CMK (cell line): ENCODE measurements at regions not wholly inside any gene's neighbourhood (a gene's known extent, or its start where the extent isn't known, plus 50 kb on each side); places are given as distances from the start of the nearest gene placed in this dataset.

Experiments
- DNase-seq: peaks from one replicate; pipeline ENCODE4 v3.0.0-alpha.2; 2010; ENCODE audit warnings: low read depth

DNA sequence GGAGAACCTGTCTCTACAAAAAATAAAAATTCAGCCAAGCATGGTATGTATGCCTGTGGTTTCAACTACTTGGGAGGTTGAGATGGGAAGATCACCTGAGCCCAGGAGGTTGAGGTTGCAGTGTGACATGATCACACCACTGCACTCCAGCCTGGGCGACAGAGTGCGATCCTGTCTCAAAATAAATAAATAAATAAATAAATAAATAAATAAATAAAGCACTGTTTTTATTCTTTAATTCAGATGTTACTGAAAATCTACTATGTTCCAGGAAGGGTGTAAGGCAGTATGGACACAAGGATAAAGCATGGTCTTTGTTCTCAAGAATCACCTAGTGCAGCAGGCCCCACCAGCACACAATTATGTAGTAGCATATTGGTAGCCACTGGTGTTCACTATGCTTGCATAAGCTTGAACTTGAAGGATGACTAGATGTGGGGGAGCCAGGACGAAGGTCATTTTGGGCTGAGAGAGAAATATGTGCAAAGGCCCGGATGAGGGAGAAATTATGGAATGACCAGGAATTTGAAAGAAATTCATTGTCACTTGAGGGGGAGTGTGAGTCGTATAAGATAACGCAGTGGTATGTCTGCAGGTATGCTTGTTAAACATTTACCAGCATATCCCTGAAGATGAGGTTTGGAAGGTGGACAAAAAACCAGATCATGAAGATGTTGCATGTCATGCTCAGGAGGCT is 70.2 kb upstream of the CD180 start:
- DNase-seq, result no peak

DNA sequence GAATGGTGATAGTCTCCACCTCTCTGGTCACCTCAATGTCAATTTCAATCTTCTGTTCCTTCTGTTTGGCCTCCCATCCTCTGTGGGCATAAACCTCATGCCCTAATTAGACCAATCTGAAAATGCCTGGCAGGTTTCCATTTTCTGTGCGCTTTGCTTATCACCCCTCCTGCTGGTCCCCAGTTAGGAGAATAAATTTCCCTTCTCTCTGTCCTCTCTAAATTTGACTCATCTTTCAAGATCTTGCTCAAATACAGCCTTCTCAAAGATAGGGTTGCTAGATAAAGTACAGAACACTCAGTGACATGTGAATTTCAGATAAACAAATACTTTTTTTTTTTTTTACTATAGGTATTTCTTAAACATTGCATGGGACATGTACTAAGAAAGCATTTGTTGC is 69.4 kb upstream of the CD180 start:
- no peak for DNase-seq

DNA sequence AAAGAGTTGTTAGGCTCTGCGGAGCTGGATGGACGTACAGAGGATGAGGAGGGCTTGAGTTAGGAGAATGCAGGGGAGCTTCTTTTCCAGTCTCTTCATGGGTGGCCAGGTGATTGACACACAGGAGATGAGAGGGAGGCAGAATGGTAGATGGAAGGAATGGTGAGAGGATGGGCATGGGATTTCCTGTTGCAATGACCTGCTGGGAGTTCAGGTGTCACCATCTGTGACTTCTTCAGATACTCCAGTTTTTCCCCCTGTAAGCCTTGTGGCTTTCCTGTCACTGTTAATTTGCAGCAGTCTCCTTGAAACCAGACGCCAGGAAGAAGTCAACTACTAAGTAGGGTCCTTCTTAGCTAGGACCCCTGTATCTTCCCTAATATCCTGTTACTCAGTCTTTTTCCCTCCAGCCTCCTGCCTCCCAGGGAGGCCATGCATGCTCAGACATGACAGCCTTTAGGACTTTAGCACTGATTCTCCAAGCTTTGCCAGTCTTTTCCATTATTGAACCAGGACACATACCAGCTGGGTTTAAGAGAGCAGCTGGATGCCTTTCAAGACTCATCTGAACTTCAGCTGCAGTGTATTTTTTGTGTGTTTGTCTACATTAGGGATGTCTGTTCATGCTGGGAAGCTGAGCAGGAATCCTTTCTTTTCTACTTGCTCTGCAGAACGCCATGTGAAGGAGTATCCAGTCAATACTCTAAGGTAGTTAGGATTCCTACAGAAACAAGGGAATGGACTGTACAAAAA is 67.2 kb upstream of the CD180 start:
- DNase-seq, result no peak

DNA sequence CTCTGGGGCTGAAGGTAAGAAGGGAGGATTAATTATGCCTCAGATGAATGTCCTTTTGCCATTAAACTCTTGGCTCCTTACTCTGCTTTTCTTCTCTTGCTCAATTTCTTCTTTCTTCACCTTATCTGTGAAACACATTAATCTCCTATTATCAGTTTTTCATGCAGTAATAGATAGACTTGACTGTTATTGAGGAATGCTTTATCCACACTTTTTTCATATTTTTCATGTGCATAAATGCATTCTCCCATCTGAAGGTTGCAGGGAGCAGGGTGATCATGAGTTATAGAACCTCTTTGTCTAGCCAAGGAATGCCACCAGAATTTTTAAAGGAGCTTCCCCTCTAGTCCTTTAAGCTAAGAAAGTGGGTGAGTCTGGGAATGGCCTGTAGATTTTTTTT is 66.4 kb upstream of the CD180 start:
- no peak for DNase-seq

DNA sequence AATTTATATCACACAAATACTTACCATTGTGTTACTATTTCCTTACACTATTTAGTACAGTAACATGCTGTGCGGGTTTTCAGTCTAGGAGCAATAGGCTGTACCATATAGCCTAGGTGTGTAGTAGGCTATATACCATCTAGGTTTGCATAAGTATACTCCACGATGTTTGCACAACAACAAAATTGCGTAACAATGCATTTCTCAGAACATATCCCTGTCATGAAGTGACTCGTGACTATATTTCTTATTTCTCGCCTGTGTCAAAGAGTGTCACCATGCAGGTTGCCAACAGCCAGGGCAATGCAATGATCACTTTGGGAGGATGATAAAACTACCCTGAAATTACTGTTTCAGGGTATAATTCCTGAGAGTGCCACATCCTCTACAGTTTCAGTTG is 65.6 kb upstream of the CD180 start:
- DNase-seq, result no peak

DNA sequence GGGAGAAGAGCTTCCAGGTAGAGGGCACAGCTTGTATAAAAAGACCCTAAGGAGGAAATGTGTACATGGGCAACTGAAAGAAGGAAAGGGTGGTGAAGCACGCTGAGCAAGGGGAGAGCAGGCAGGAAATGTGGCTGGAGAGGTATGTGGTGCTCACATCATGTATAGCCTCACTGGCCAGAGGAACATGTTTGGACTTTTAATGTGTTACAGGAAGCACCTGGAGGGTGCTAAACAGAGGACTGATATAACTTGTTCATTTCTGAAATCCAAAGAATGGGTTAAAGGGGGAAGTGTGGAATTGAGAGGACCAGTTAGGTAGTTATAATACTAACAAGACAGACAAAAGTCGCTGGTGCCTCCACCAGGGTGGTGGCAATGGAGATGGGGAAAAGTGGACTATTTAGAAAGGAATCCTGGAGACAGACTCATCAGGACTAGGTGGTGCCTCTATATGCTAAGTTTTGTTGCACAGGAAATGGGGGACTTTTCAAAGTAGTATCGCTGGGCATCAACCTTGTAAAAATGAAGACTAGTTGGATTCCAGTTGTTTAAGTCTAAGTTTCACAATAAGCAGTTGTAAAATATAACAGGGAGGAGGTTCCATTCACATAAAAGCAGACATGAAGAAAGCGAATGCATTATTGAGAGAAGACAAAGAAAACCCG is 63.1 kb upstream of the CD180 start:
- no peak for DNase-seq

DNA sequence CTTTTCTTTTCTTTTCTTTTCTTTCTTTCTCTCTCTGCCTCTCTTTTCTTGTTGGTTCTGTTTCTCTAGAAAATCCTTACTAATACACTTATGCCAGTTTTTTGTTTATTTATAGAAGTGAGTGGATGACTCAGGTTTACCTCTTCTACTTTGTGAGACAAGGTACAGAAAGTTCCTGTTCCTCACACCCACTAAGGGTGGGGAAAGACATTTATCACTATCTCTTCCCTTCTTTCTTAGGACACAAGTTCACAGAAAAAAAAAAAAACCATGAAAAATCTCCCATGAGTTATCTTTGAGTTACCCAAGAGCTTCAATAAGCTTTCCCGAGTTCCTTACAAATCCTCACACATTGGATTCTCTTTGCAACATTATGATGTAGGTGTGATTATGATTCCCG is 60.9 kb upstream of the CD180 start:
- no peak for DNase-seq

DNA sequence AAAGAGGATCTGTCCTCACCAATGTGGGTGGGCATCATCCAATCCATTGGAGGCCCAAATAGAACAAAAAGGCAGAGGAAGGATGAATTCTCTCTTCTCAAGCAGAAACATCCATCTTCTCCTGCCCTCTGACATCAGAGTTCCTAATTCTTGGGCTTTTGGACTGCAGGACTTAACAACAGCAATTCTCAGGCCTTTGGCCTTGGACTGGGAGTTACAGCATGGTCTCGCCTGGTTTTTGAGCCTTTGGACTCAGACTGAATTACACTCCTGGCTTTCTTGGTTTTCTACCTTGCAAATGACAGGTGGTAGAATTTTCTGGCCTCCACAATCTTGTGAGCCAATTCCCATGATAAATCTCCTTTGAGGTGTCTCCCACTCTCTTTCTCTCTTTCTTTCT is 60.5 kb upstream of the CD180 start:
- no peak for DNase-seq

DNA sequence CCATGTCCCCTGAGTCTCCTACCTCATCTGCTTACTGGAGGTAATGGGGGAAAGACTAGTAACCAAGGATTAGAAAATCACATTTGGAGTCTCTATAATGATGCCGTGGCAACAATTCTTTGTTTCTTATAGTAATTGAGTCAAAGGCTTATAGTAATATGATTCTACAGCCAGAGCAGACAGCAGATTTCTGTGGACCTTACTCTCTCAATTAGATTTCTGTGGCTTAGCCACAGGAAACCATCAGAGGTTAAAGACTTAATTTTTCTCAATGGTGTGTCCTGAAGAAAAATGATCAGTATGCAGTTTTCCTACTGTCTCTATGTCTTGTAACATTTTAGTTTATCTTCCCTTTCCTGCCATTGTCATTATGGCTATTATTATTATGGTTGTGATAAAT is 59.3 kb upstream of the CD180 start:
- no peak for DNase-seq

DNA sequence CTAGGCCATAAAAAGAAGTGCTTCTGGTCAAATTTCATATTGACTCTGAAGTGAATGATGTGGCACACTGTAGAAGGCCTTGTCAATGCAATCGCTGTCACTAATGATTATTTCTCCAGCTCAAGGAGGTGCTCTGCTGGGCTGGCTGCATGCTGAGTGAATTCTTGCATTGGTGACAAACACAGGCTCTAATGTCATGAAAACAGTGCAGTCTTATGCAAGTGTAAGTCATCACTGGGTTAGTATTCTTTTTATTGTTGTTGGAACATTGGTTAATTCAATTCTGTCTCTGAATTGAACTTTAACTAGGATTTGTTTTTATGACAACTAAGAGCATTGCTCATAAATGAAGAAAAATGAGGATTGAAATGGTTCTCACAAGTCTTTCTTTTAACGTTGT is 57.3 kb upstream of the CD180 start:
- DNase-seq, result no peak

DNA sequence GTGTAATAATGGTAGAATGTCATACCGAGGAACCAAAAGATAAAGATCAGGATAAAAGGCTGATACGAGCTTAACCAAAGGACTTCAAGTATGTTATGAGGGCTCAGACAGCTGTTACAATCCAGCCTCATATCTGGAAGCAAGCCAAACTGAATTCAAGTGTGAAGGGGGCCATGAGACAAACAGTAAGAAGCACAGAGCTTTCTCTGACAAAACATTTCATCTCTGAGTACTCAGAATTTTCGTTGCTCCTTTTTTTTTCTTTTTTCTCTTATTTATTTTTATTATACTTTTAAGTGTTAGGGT is 52.9 kb upstream of the CD180 start:
- DNase-seq, result no peak

DNA sequence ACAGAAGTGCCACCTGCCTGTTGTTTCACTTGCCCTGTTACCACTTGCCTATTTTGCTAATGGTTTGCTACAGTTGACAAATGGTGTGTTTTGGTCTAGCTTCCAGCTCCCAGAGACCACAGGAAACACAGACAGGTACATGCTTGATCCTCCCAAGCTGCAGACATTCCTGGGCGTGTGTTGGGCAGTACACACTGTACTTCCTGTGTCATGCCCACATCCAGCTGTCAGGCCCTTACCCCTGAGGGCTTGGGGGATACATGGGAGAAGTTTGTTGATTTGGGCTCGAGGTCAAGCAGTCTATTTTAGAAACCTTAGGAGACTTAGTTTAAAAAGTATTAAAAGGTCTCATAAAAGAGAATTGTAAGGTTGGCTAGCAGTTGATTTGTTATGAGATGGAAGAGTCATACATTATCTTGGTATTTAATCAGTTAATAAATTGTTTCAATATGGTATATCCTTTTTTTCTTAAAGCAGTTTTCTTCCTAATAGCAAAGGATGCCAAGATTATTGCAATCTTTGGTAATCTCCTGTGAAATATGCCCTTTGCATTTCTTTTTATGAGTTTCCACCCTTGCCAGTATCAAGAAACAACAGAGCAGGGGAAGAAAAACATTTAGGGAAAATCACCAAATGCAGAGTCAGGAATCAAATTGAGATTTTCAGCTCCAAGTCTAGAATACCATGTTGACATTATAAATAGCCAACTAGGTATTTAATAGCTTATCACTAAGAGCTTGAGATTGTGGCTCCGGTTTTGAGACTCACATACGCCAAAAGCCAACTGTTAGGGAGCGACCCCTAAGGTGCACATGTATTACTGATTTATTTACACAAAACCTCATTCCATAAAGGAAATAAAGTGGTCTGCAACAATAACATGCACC is 52.3 kb upstream of the CD180 start:
- no peak for DNase-seq

DNA sequence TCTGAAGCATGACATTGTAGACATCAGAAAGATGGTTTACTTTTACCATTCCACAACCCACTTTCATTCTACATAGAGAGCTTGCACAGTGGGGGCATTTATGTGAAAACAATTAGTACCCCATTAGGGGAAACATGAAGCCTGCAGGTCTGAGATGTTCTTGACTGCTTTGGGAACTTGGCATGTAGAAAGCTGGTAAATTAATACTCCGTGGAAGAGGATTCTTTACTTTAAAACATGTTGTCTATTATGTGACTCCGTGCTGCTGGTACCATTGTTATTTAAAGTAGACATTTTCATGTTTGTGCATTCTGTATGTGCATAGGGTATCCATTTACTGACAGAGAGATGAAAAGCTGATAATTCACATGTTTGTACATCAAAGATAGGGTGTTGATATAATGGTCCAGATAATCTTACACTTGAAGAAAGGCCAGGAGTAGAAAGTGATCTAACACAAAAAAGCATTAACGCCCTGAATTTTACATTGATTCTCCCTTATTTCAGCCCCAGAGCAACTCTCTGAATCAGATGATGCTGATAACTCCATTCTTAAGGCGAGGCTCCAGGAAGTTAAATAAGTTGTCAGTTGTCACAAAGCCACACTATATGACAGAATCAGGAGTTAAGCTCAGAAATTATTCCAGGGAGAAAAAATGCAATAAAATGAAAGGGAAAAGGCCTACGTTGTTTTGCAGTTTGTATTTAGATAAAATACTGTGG is 50.1 kb upstream of the CD180 start:
- DNase-seq, result no peak
